ENCODE measurements at regions not wholly inside any gene's neighbourhood (a gene's known extent, or its start where the extent isn't known, plus 50 kb on each side); places are given as distances from the start of the nearest gene placed in this dataset.

DNA sequence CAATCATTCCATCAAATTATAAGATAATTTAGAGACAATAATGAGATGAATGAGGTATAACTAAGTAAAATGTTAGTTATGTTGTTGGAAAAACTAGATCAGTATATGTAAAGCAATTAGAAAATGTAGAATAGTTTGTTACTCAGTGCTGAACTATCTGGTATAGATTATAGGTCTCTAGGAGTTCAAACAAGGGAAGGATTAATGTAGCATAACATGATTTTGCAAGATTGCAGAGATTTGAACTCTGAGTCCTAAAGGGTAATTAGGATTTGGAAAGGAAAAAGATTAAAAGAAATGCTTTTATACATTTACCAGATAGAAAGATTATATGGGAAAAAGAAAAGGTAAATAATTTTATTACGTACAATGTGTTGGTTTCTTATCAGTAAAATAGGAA lies 246.3 kb downstream of the KCNC2 start:
- DNase-seq = no peak
- Mint-ChIP-seq H3K9me3 (no peaks in the 10 kb centered on the region), H3K27ac (no peak overlapping the region)

DNA sequence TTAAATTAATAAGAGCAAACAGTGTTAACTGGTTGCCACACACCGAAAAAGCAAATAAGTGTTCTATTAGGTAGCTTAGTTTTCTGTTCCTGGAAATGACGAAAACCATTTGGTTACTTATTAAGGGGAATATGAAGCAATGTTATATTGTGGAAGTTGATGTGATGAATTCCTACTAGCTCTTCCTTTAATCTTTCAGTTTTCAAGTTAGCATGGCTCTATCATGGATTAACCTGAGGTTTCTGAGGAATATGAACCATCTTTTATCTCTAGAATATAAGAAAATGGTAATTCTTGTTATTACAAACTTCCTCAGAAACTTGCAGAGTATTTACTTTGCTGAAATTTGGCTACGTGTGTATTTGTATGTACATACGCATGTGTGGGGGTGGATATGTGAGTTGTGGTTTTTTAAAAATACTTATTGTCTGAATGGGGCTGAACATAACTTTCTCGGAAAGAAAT lies 245.7 kb downstream of the KCNC2 start:
- H3K4me3 Mint-ChIP-seq = no peak overlapping the region
- no peaks in the 10 kb centered on the region for H3K9me3 Mint-ChIP-seq
- H3K27me3 Mint-ChIP-seq = no peaks in the 10 kb centered on the region
- no peaks in the 10 kb centered on the region for H3K4me1 Mint-ChIP-seq
- H3K27ac Mint-ChIP-seq = no peak overlapping the region
- no peak for DNase-seq
- ATAC-seq = no peak

More for the DNA sequence above, 246.3 kb downstream of the KCNC2 start:
- Mint-ChIP-seq H3K27me3 (no peaks in the 10 kb centered on the region), H3K4me3 (no peak overlapping the region), H3K4me1 (no peaks in the 10 kb centered on the region)
- no peak for ATAC-seq

DNA sequence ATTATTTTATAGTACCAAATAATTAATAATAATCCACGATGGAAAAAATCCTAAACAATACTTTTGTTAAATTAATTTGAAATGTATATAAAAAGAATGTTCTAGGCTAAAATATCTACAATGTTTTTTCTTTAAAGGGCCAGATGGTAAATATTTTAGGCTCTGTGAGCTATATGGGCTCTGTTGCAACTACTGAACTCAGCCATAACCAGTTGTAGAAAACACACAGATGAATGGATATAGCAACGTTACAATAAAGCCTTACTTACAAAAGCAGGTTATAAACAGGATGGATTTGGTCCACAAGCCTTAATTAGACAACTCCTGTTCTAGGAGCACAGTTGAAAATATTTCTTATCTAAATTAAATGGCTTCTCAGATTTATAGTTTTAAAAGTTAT lies 245.2 kb downstream of the KCNC2 start:
- no peaks in the 10 kb centered on the region for H3K27me3 Mint-ChIP-seq
- no peak for ATAC-seq

DNA sequence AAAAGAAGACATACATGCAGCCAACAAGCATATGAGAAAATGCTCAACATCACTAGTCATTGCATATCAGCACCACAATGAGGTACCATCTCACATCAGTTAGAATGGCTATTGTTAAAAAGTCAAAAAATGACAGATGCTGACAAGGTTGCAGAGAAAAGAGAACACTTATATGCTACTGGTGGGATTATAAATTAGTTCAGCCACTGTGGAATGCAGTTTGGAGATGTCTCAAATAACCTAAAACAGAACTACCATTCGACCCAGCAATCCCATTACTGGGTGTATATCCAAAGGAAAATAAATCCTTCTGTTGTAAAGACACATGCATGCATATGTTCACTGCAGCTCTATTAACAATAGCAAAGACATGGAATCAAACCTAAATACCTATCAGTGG lies 238.4 kb downstream of the KCNC2 start:
- no peaks in the 10 kb centered on the region for H3K27me3 Mint-ChIP-seq
- no peak overlapping the region for H3K4me3 Mint-ChIP-seq
- no peaks in the 10 kb centered on the region for H3K9me3 Mint-ChIP-seq
- H3K4me1 Mint-ChIP-seq = no peaks in the 10 kb centered on the region
- ATAC-seq = no peak
- DNase-seq = no peak
- H3K27ac Mint-ChIP-seq = no peak overlapping the region

More for the DNA sequence above, 245.2 kb downstream of the KCNC2 start:
- Mint-ChIP-seq H3K4me1 (no peaks in the 10 kb centered on the region), H3K27ac (no peak overlapping the region), H3K4me3 (no peak overlapping the region), H3K9me3 (no peaks in the 10 kb centered on the region)
- DNase-seq = no peak

DNA sequence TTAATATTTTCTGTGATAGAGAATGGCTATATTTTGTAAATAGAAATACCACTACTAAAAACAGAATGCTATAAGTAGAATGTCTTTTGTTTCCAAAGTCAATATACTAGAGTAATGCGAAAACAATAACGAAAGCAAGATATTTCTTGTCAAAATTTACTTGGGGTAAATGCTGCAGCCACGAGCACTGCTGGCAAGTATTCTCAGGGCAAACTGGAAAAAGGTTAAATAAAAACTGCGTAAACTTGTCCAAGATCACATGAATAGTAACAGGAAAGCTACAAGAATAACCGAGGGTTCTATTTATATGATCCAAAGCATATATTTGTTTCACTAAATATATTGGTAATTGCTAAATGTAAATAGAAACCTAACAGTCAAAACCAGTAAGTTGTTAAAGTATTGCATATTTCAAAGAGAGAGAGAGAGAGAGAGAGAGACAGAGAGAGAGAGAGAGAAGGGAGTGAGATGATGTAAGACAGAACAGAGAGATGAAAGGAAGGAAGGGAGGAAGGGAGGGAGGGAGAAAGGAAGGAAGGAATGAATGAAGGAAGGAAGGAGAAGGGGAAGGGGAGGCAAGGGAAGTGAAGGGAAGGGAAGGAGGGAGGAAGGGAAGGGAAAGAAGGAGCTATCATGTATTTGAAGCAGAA lies 231.7 kb downstream of the KCNC2 start:
- Mint-ChIP-seq H3K4me1 (no peaks in the 10 kb centered on the region), H3K27ac (no peak overlapping the region), H3K4me3 (no peak overlapping the region), H3K27me3 (no peaks in the 10 kb centered on the region), H3K9me3 (no peaks in the 10 kb centered on the region)
- no peak for DNase-seq
- ATAC-seq = no peak

DNA sequence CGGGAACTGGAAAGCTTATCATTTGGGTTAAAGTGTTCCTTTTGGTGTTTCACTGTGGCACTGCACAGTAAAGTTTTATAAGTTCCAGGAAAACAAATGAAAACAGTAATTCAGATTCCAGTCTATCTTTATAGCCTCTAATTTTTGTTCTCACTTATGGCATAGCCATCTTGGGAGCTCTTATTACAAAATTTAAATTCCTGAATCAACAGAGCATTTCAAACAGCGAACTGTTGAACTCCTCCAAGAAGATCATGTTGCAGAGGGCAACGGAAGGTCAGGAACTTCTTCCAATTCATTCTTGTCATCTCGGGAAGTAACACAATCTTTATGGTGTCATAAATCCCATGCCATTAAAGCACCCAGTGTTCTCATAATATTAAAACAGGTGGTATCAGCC lies 229.1 kb downstream of the KCNC2 start:
- Mint-ChIP-seq H3K4me3 (no peak overlapping the region), H3K9me3 (no peaks in the 10 kb centered on the region), H3K27me3 (no peaks in the 10 kb centered on the region), H3K27ac (no peak overlapping the region), H3K4me1 (no peaks in the 10 kb centered on the region)
- DNase-seq (no peak), ATAC-seq (no peak)

DNA sequence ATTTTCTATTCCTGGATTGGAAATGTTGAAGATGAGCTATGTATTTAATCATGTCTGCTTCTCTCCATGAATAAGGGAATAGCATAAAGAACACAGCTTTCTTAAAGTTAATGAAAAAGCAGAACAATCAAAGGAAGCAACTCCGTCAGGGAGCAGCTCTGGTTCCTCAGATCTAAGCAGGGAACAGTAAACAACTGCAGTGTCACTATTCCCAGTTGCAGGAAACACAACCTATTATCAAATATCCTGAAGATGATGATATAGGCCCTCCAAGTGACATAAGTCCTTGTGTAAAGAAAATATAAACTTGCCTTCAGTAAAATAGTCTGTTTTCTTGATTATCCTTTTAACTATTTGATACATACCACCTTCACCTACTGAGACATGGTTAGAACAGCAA lies 228.1 kb downstream of the KCNC2 start:
- Mint-ChIP-seq H3K27me3 (no peaks in the 10 kb centered on the region), H3K4me3 (no peak overlapping the region), H3K27ac (peak overlapping the region in 1 of 2 donors; percentile 78), H3K4me1 (no peaks in the 10 kb centered on the region), H3K9me3 (no peaks in the 10 kb centered on the region)
- ATAC-seq (no peak), DNase-seq (no peak)

DNA sequence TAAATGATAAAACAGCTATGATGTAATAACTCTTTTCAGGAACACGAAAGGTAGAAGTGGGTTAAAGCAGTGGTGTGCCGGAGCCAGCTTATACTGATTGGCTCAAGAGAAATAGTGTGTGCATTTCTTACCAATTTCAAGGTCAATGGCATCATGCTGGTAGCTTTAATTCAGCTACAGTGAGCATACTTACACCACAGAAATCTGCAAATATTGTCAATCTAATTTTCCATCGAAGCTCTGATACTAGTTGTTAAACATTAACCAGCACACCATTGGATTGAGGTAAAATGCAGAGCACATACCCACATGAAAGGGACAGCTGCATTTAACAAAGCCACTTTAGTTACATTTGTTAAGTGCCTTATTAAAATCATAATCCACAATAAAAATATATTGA lies 225.7 kb downstream of the KCNC2 start:
- no peak overlapping the region for H3K4me3 Mint-ChIP-seq
- H3K4me1 Mint-ChIP-seq = no peaks in the 10 kb centered on the region
- ATAC-seq (no peak), DNase-seq (no peak)
- no peak overlapping the region for H3K27ac Mint-ChIP-seq
- no peaks in the 10 kb centered on the region for H3K27me3 Mint-ChIP-seq
- H3K9me3 Mint-ChIP-seq = no peaks in the 10 kb centered on the region

DNA sequence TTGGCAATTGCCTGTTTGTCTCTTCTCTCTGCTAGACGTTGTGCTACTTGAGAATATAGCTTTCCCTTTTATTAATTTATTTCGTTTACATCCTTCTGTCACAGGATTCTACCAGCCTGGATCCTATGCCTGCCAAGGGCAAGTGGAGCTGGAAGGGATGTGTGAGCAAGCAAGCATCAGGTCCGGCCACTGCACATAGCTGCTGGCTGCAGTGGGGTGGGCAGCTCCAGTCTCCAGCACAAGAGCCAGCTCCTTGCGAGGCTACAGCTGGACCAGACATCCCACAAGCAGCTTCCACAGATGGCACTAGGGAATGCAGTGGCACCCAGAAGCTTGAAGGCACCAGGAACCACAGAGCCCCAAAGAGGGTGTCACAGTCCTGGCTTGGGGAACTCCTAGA lies 225.0 kb downstream of the KCNC2 start:
- no peak overlapping the region for H3K4me3 Mint-ChIP-seq
- no peak for DNase-seq
- peak; percentile 20 for ATAC-seq

DNA sequence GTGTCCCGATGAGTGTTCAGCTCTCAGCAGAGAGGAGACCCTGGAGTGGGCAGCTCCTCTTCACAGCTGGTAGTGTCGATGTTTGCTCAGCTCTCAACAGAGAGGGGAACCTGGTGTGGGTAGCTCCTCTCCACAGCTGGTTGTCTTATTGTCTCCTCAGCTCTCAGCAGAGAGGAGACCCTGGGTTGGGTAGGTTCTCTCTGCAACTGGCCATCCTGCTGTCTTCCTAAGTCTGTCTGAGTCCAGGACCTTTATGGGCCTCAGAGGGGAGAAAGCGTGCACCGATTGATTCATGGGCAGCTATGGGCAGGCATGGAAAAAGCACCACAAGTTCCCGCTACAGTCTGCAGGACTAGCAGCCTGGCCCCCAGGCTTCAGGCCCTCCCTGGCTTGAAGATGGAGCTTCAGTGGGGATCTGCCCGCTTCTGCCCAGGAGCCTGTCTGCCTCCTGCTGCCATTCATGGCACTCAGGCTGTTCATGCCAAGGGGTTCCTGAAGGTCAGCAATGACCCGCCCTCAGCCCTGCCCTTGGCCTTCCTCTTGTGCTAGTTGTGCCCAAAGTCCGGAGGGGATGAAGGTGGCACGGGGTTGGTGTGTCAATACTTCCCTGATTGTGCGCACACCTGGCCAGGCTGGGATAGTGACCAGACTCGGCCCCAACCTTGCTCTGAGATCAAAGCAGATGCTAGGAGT lies 224.2 kb downstream of the KCNC2 start:
- no peaks in the 10 kb centered on the region for H3K9me3 Mint-ChIP-seq
- no peak overlapping the region for H3K4me3 Mint-ChIP-seq
- DNase-seq = no peak
- no peaks in the 10 kb centered on the region for H3K27me3 Mint-ChIP-seq
- H3K27ac Mint-ChIP-seq = no peak overlapping the region
- peak; percentile 40 for ATAC-seq
- no peaks in the 10 kb centered on the region for H3K4me1 Mint-ChIP-seq

More for the DNA sequence above, 225.0 kb downstream of the KCNC2 start:
- H3K4me1 Mint-ChIP-seq = no peaks in the 10 kb centered on the region
- H3K9me3 Mint-ChIP-seq = no peaks in the 10 kb centered on the region
- H3K27me3 Mint-ChIP-seq = no peaks in the 10 kb centered on the region
- peak overlapping the region in 1 of 2 donors; percentile 31 for H3K27ac Mint-ChIP-seq

DNA sequence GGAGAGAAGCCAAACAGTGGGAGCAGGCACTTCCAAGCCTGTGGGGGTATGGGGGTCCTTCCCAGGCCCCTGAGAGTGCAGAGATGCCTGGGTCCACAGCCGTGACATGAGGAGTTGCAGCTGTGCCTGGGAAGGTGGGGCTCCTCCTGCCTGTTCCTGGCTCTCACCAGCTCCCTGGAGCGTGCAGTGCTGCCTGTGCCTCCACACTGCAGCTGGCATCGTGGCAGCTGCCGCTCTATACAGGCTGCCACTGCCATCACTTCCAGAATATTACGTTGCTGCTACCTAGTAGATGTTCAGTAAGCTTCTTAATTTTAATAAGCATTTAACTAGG lies 223.7 kb downstream of the KCNC2 start:
- Mint-ChIP-seq H3K9me3 (no peaks in the 10 kb centered on the region), H3K27ac (no peak overlapping the region), H3K27me3 (no peaks in the 10 kb centered on the region), H3K4me1 (no peaks in the 10 kb centered on the region), H3K4me3 (no peak overlapping the region)
- DNase-seq = no peak
- ATAC-seq = peak; percentile 35

DNA sequence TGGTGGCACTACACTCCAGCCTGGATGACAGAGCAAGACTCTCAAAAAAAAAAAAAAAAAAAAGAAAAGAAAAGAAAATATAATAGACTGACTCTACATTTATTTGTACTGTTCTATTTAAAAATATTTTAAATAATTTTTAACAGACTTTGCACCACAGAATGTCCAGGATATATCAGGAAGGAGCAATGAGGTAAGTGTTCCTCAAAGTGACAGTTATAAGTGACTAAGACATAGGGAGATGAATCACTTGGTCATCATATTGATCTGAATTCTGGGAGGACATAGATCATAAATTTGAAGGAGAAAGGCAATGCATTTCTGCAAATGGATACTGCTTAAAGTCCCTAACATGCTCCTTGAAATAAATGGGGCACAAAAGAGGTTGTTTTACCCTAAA lies 221.5 kb downstream of the KCNC2 start:
- DNase-seq (no peak), ATAC-seq (no peak)
- H3K27ac Mint-ChIP-seq = no peak overlapping the region
- H3K4me1 Mint-ChIP-seq = no peaks in the 10 kb centered on the region
- H3K27me3 Mint-ChIP-seq = no peaks in the 10 kb centered on the region
- H3K4me3 Mint-ChIP-seq = no peak overlapping the region
- no peaks in the 10 kb centered on the region for H3K9me3 Mint-ChIP-seq
